Mesothelial cell of epicardium (in vitro differentiated cells): ENCODE measurements at regions not wholly inside any gene's neighbourhood (a gene's known extent, or its start where the extent isn't known, plus 50 kb on each side); places are given as distances from the start of the nearest gene placed in this dataset.

Experiments used
- DNase-seq, 2 experiments: peaks; one replicate each; pipeline ENCODE4 v3.0.0; 2021; ENCODE audit warnings: low spot score in 2 of 2; ENCODE audit not compliant: unreplicated experiment in 2 of 2
- H3K27ac Mint-ChIP-seq: 2 replicates; pipeline ENCODE4 v1.8.0; 2021; ENCODE audit warnings: mixed read lengths
- H3K27me3 Mint-ChIP-seq: 2 replicates; pipeline ENCODE4 v1.8.0; 2021; ENCODE audit warnings: low read depth, mixed read lengths
- H3K36me3 Mint-ChIP-seq: 2 replicates; pipeline ENCODE4 v1.8.0; 2021; ENCODE audit warnings: mixed read lengths
- H3K4me1 Mint-ChIP-seq: 2 replicates; pipeline ENCODE4 v1.8.0; 2021; ENCODE audit warnings: mixed read lengths
- H3K4me3 Mint-ChIP-seq: 2 replicates; pipeline ENCODE4 v1.8.0; 2021; ENCODE audit warnings: mild to moderate bottlenecking, moderate library complexity, mixed read lengths
- H3K9me3 Mint-ChIP-seq: 2 replicates; pipeline ENCODE4 v1.8.0; 2021; ENCODE audit warnings: mixed read lengths
- TF ChIP-seq, protein P1 (sequence below): fragments of 200-600 bp; sonication (generic); IDR thresholded peaks from one replicate; pipeline ENCODE4 v1.5.0; 2021; ENCODE audit warnings: antibody characterized with exemption; ENCODE audit not compliant: unreplicated experiment

- no peaks in the 10 kb centered on the region for H3K36me3 Mint-ChIP-seq
- H3K27me3 Mint-ChIP-seq: peaks cover 8% of the 10 kb centered on the region
- TF ChIP-seq, protein P1, sequence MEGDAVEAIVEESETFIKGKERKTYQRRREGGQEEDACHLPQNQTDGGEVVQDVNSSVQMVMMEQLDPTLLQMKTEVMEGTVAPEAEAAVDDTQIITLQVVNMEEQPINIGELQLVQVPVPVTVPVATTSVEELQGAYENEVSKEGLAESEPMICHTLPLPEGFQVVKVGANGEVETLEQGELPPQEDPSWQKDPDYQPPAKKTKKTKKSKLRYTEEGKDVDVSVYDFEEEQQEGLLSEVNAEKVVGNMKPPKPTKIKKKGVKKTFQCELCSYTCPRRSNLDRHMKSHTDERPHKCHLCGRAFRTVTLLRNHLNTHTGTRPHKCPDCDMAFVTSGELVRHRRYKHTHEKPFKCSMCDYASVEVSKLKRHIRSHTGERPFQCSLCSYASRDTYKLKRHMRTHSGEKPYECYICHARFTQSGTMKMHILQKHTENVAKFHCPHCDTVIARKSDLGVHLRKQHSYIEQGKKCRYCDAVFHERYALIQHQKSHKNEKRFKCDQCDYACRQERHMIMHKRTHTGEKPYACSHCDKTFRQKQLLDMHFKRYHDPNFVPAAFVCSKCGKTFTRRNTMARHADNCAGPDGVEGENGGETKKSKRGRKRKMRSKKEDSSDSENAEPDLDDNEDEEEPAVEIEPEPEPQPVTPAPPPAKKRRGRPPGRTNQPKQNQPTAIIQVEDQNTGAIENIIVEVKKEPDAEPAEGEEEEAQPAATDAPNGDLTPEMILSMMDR: no peak
- H3K9me3 Mint-ChIP-seq: peaks cover 4% of the 10 kb centered on the region
- DNase-seq: no peak
- no peak overlapping the region for H3K27ac Mint-ChIP-seq
- H3K4me1 Mint-ChIP-seq: peaks cover 22% of the 10 kb centered on the region
- no peak overlapping the region for H3K4me3 Mint-ChIP-seq
These were observed 90.1 kb upstream of the RGMA start for GRCh38 chr15:93179072-93179471.

DNA sequence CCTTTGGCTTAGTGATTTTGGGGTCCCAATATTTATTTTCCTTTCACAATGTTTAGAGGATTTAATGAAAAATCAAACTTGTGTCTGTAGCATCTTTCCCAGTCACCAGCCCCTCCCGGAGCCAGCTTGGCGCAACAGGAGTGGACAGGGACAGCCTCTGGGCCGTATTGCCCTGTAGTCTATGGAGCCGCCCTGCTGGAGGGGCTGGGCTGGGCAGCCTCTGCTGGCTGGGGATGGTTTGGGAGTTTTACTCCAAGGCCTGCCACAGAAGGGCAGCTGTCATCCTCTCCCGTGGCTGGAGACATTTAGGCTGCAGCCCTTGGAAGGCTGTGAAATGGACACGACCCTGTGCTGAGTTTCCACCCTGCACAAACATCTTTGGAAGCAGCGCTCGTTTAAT is 89.4 kb upstream of the RGMA start:
- DNase-seq: no peak
- TF ChIP-seq, protein P1: no peak
- Mint-ChIP-seq H3K27ac (no peak overlapping the region), H3K9me3 (peaks cover 4% of the 10 kb centered on the region), H3K36me3 (no peaks in the 10 kb centered on the region), H3K4me1 (peaks cover 22% of the 10 kb centered on the region), H3K27me3 (peaks cover 8% of the 10 kb centered on the region), H3K4me3 (no peak overlapping the region)

DNA sequence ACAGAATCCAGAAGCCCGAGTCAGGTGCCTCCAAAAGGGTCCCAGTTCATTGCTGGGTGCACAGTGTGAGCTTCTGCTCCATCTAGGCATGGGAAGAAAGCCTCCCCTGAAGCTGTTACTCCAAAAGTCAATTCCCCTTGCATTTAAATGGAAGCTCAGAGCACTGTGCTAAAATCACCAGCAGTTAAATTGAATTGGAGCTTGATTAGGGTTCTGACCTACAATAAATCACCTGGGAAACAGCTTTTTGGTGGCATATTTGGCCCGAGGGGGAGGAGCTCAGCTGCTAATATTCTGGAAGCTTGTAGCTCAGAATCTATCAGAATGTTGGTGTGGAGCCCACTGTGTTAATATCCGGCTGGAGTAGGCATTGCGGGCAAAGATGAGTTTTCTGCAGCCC is 87.1 kb upstream of the RGMA start:
- no peak overlapping the region for H3K4me3 Mint-ChIP-seq
- TF ChIP-seq, protein P1: no peak
- H3K4me1 Mint-ChIP-seq: peaks cover 14% of the 10 kb centered on the region
- DNase-seq: no peak
- no peaks in the 10 kb centered on the region for H3K36me3 Mint-ChIP-seq
- H3K27ac Mint-ChIP-seq: no peak overlapping the region
- H3K9me3 Mint-ChIP-seq: peaks cover 9% of the 10 kb centered on the region
- peaks cover 13% of the 10 kb centered on the region for H3K27me3 Mint-ChIP-seq

DNA sequence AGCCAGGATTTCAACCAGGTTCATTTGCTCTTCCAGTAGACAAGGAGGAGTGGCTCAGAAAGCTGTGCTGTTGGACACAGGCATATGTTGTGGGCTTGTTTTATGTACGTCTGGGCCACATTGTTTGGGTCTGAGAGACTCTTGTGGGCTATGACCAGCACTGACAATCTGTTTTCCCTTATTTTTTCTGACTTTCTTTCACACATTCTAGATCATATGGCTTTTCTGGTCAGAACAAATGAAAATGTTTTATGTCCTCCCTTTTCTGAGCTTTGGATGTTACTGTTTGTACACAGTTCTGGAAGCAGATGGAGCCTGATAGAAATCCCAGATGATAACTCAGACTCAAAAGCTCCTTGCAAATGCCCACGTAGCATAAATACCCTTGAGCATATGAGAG is 85.8 kb upstream of the RGMA start:
- peaks cover 5% of the 10 kb centered on the region for H3K4me1 Mint-ChIP-seq
- H3K27me3 Mint-ChIP-seq: peaks cover 18% of the 10 kb centered on the region
- no peak overlapping the region for H3K4me3 Mint-ChIP-seq
- TF ChIP-seq, protein P1: no peak
- H3K9me3 Mint-ChIP-seq: peaks cover 9% of the 10 kb centered on the region
- no peak for DNase-seq
- no peak overlapping the region for H3K27ac Mint-ChIP-seq
- H3K36me3 Mint-ChIP-seq: no peaks in the 10 kb centered on the region

GRCh38 chr15:93173369-93173768 is 84.4 kb upstream of the RGMA start:
- DNase-seq: no peak
- no peaks in the 10 kb centered on the region for H3K4me1 Mint-ChIP-seq
- H3K27me3 Mint-ChIP-seq: peaks cover 22% of the 10 kb centered on the region
- peaks cover 13% of the 10 kb centered on the region for H3K9me3 Mint-ChIP-seq
- TF ChIP-seq, protein P1: no peak
- no peaks in the 10 kb centered on the region for H3K36me3 Mint-ChIP-seq
- no peak overlapping the region for H3K4me3 Mint-ChIP-seq
- H3K27ac Mint-ChIP-seq: no peak overlapping the region

DNA sequence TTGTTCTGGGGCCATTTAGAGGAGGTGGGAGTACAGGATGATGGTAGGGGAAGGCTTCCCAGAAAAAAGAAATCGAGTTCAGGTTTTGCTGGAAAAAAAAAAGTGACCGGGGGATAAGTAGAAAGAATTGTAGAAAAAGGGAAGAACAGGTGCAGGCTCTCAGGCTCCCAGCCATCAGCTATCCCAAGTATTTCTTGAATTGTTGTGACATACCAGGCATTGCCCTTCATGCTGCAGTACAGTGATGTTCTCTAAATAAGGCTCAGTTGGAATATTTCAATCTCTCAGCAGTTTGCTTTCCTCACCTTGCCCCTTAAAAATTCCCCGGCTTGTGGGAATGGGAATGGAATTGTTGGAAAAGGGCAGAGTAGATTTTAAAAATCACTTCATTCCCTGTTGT is 82.5 kb upstream of the RGMA start:
- no peak overlapping the region for H3K4me3 Mint-ChIP-seq
- H3K4me1 Mint-ChIP-seq: no peaks in the 10 kb centered on the region
- H3K36me3 Mint-ChIP-seq: no peaks in the 10 kb centered on the region
- peaks cover 36% of the 10 kb centered on the region for H3K27me3 Mint-ChIP-seq
- no peak for DNase-seq
- no peak overlapping the region for H3K27ac Mint-ChIP-seq
- peaks cover 11% of the 10 kb centered on the region for H3K9me3 Mint-ChIP-seq
- TF ChIP-seq, protein P1: no peak
